ENCODE measurements at regions not wholly inside any gene's neighbourhood (a gene's known extent, or its start where the extent isn't known, plus 50 kb on each side); places are given as distances from the start of the nearest gene placed in this dataset.

DNA sequence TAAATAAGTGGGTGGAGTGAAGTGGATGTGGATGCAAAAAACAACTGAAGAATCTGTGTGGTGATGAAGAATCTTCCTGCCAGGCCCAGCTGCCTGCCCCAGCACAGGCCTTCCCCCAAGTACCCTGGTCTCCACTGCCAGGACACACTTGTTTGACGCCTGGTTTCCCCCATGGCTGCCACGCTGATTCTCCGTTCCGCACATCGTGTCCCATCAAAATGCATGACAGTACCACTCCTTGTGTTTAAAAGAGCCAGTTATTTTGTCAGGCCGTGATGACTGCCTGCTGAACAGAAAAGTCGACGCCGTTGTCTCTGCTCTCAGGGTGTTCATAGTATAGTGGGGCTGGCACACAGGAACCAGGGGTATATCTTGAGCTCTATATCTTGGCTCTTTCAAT, 50.3 kb upstream of the KYNU start:
- TF ChIP-seq, protein P1, sequence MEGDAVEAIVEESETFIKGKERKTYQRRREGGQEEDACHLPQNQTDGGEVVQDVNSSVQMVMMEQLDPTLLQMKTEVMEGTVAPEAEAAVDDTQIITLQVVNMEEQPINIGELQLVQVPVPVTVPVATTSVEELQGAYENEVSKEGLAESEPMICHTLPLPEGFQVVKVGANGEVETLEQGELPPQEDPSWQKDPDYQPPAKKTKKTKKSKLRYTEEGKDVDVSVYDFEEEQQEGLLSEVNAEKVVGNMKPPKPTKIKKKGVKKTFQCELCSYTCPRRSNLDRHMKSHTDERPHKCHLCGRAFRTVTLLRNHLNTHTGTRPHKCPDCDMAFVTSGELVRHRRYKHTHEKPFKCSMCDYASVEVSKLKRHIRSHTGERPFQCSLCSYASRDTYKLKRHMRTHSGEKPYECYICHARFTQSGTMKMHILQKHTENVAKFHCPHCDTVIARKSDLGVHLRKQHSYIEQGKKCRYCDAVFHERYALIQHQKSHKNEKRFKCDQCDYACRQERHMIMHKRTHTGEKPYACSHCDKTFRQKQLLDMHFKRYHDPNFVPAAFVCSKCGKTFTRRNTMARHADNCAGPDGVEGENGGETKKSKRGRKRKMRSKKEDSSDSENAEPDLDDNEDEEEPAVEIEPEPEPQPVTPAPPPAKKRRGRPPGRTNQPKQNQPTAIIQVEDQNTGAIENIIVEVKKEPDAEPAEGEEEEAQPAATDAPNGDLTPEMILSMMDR (IDR thresholded peaks at IDR 0.05; ENCODE audit: control extremely low read depth, extremely low read depth): no peak
- Histone ChIP-seq H3K4me1 (ENCODE audit: control insufficient read depth in 5 of 5, insufficient read depth in 5 of 5, low read length in 5 of 5) (peaks cover 0 to 2% (median 0%) of the 10 kb centered on the region in 5 donors), H3K27me3 (ENCODE audit: control insufficient read depth in 3 of 3, insufficient read depth in 3 of 3, low read length in 2 of 3) (no peaks in the 10 kb centered on the region), H3K36me3 (ENCODE audit: control insufficient read depth in 4 of 4, insufficient read depth in 4 of 4, low read length in 4 of 4) (no peaks in the 10 kb centered on the region), H3K27ac (ENCODE audit: low read depth in 1 of 2, low read length in 1 of 2) (no peak overlapping the region), H3K9me3 (ENCODE audit: control insufficient read depth in 4 of 4, insufficient read depth in 3 of 4, low read length in 3 of 4) (peaks cover 0 to 3% (median 0%) of the 10 kb centered on the region in 4 donors), H3K4me3 (no peak overlapping the region), H3K9ac (ENCODE audit: insufficient read depth in 1 of 2, low read length in 2 of 2) (no peak overlapping the region)
- DNase-seq (no peak), ATAC-seq (ENCODE audit: insufficient read depth, low FRiP score) (no peak)
- WGBS, 2 donors: 97 to 98% methylated on average over 9 of the region's 9 CpGs

DNA sequence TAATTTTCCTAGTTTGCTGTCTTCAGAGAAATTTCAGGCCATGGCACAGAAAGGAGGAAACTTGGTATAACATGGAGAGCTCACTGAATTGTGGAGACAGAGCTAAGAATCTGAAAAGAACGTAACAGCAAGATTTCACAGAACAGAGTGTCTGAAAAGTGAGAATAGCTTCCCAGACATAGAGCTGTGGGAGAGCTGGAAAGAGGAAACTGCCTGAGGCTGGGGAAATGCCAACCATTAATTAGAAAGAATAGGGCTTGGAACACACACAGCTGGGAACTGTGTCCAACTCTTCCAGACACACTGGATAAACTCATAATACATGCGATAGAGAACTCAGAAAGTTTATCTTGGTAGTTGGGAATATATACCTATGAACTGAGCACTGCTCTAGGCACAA, 51.6 kb upstream of the KYNU start:
- Histone ChIP-seq H3K9ac (ENCODE audit: insufficient read depth in 1 of 2, low read length in 2 of 2) (no peak overlapping the region), H3K27me3 (ENCODE audit: control insufficient read depth in 3 of 3, insufficient read depth in 3 of 3, low read length in 2 of 3) (no peaks in the 10 kb centered on the region), H3K27ac (ENCODE audit: low read depth in 1 of 2, low read length in 1 of 2) (no peak overlapping the region), H3K36me3 (ENCODE audit: control insufficient read depth in 4 of 4, insufficient read depth in 4 of 4, low read length in 4 of 4) (no peaks in the 10 kb centered on the region), H3K4me3 (no peak overlapping the region), H3K4me1 (ENCODE audit: control insufficient read depth in 5 of 5, insufficient read depth in 5 of 5, low read length in 5 of 5) (peaks cover 0 to 2% (median 0%) of the 10 kb centered on the region in 5 donors), H3K9me3 (ENCODE audit: control insufficient read depth in 4 of 4, insufficient read depth in 3 of 4, low read length in 3 of 4) (peaks cover 0 to 3% (median 0%) of the 10 kb centered on the region in 4 donors)
- DNase-seq (peak in 2 of 3 donors; percentile 24 to 48), ATAC-seq (ENCODE audit: insufficient read depth, low FRiP score) (no peak)
- TF ChIP-seq, protein P1 (IDR thresholded peaks at IDR 0.05; ENCODE audit: control extremely low read depth, extremely low read depth): no peak
- WGBS, 2 donors: 64 to 78% methylated on average over 2 of the region's 2 CpGs

DNA sequence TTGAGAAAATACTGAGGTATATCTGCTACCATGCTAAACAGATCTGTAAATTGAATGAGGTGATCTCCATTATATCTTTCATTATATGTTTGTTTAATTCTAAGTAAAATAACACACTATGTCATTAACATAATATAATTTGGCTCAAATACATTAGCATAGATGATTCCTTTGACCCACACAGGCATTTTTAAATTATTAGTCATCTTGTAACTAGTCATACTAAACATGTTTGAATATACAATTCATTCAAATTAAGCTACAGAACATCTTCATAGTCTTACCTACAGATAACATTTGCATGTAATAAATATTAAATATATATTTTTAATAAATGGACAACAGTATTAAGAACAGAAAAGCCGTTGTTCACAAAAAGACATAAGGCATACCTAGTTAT, 52.7 kb upstream of the KYNU start:
- Histone ChIP-seq H3K4me3 (no peak overlapping the region), H3K36me3 (ENCODE audit: control insufficient read depth in 4 of 4, insufficient read depth in 4 of 4, low read length in 4 of 4) (no peaks in the 10 kb centered on the region), H3K9me3 (ENCODE audit: control insufficient read depth in 4 of 4, insufficient read depth in 3 of 4, low read length in 3 of 4) (peaks cover 0 to 3% (median 0%) of the 10 kb centered on the region in 4 donors), H3K9ac (ENCODE audit: insufficient read depth in 1 of 2, low read length in 2 of 2) (no peak overlapping the region), H3K27me3 (ENCODE audit: control insufficient read depth in 3 of 3, insufficient read depth in 3 of 3, low read length in 2 of 3) (no peaks in the 10 kb centered on the region), H3K4me1 (ENCODE audit: control insufficient read depth in 5 of 5, insufficient read depth in 5 of 5, low read length in 5 of 5) (peaks cover 0 to 2% (median 0%) of the 10 kb centered on the region in 5 donors), H3K27ac (ENCODE audit: low read depth in 1 of 2, low read length in 1 of 2) (no peak overlapping the region)
- DNase-seq (no peak), ATAC-seq (ENCODE audit: insufficient read depth, low FRiP score) (no peak)
- WGBS, 2 donors: 92 to 98% methylated on average over 1 of the region's 1 CpG
- TF ChIP-seq, protein P1 (IDR thresholded peaks at IDR 0.05; ENCODE audit: control extremely low read depth, extremely low read depth): no peak

DNA sequence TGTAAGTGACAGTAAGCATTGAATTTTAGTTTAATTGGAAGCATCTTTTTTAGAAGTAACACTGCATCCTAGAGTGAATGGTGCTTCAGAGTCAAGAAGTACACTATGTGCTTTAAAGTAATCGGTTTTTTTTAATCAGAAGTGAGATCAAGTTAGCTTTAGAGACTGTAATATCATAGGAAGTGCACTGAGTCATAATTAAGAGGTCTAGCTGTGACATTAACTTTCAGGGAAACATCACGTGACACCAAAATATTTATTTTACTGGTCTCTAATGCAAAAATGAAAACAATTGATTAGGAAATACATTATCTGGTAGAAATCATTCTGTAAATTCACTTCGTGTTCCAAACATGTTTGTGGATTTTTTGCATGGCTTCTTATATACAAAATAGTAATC, 55.3 kb upstream of the KYNU start:
- H3K27ac ChIP-seq (ENCODE audit: low read depth in 1 of 2, low read length in 1 of 2): no peak overlapping the region
- 47 to 70% methylated on average over 3 of the region's 3 CpGs for whole genome bisulfite sequencing, 2 donors
- ATAC-seq (ENCODE audit: insufficient read depth, low FRiP score) (no peak), DNase-seq (no peak)
- no peaks in the 10 kb centered on the region for H3K36me3 ChIP-seq (ENCODE audit: control insufficient read depth in 4 of 4, insufficient read depth in 4 of 4, low read length in 4 of 4)
- H3K4me3 ChIP-seq: no peak overlapping the region
- H3K9ac ChIP-seq (ENCODE audit: insufficient read depth in 1 of 2, low read length in 2 of 2): no peak overlapping the region
- H3K4me1 ChIP-seq (ENCODE audit: control insufficient read depth in 5 of 5, insufficient read depth in 5 of 5, low read length in 5 of 5): peaks cover 0 to 2% (median 0%) of the 10 kb centered on the region in 5 donors
- H3K27me3 ChIP-seq (ENCODE audit: control insufficient read depth in 3 of 3, insufficient read depth in 3 of 3, low read length in 2 of 3): no peaks in the 10 kb centered on the region
- TF ChIP-seq, protein P1 (IDR thresholded peaks at IDR 0.05; ENCODE audit: control extremely low read depth, extremely low read depth): no peak
- peaks cover 0 to 1% (median 0%) of the 10 kb centered on the region in 4 donors for H3K9me3 ChIP-seq (ENCODE audit: control insufficient read depth in 4 of 4, insufficient read depth in 3 of 4, low read length in 3 of 4)
